Uterus (tissue), 3 donors: ENCODE measurements at regions not wholly inside any gene's neighbourhood (a gene's known extent, or its start where the extent isn't known, plus 50 kb on each side); places are given as distances from the start of the nearest gene placed in this dataset.

Experiments
- DNase-seq, 2 donors: peaks; one replicate each; pipeline ENCODE4 v3.0.0-alpha.2; 2019 to 2020
- H3K27ac ChIP-seq, 2 donors: fragments of 200-600 bp; sonication (generic); 1 replicate in 1 of 2; 2 replicates in 1 of 2; pipeline ENCODE4 v1.5.1; 2016 to 2018
- H3K27me3 ChIP-seq, 2 donors: fragments of 200-600 bp; sonication (generic); one replicate each; pipeline ENCODE4 v1.5.1; 2018 to 2019; ENCODE audit warnings: control low read depth in 1 of 2
- H3K36me3 ChIP-seq, 2 donors: fragments of 200-600 bp; sonication (generic); one replicate each; pipeline ENCODE4 v1.5.1; 2019; ENCODE audit warnings: control low read depth in 1 of 2
- H3K4me1 ChIP-seq, 2 donors: fragments of 200-600 bp; sonication (generic); one replicate each; pipeline ENCODE4 v1.5.1; 2018 to 2019; ENCODE audit warnings: control low read depth in 1 of 2
- H3K4me3 ChIP-seq, 2 donors: fragments of 200-600 bp; sonication (generic); 1 replicate in 1 of 2; 2 replicates in 1 of 2; pipeline ENCODE4 v1.5.1; 2018 to 2019; ENCODE audit warnings: mild to moderate bottlenecking in 1 of 2
- H3K9me3 ChIP-seq, 2 donors: fragments of 200-600 bp; sonication (generic); one replicate each; pipeline ENCODE4 v1.5.1; 2019; ENCODE audit warnings: control low read depth in 1 of 2
- CTCF ChIP-seq, 4 experiments: fragments of 200-600 bp in 2 of 4; fragments of 450-650 bp in 2 of 4; sonication (generic) in 2 of 4; IDR thresholded peaks; one replicate each; pipeline ENCODE4 v1.5.1; 2016 to 2019; ENCODE audit warnings: antibody characterized with exemption in 4 of 4, mild to moderate bottlenecking in 2 of 4, moderate library complexity in 1 of 4
- POLR2A ChIP-seq, 2 donors: fragments of 450-650 bp; IDR thresholded peaks; one replicate each; pipeline ENCODE4 v1.6.1; 2016; ENCODE audit warnings: antibody characterized with exemption in 2 of 2, mild to moderate bottlenecking in 1 of 2, moderate library complexity in 1 of 2
- intact Hi-C: fragments of 100-400 bp; cut with DNase I; formaldehyde crosslinking; loops from one replicate; pipeline ENCODE4 v1.15.1; 2023; ENCODE audit warnings: low total_unique reads
- donor health status: DM: yes; HTN: yes; CAD: no.

DNA sequence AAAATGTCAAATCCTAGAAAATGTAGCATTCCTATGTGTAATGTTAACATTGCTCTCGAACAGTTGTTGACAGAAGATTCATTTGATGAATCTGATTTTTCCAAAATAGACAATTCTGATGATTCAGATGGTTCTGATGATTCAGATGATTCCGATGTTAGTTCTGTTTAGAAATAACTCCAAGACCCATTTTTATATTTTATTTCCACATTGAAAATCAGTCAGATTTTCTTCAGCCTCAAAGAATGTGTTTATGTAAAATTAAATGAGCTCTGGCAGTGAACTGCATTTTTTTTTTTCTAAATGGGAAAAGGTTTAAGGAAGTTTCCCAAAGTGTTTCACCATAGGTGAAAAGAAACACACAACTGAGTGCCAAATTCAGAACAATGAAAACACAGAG, 136.5 kb downstream of the TSEN15 start:
- H3K27ac ChIP-seq: no peak overlapping the region
- H3K4me1 ChIP-seq: no peaks in the 10 kb centered on the region
- no peaks in the 10 kb centered on the region for H3K9me3 ChIP-seq
- no peak for DNase-seq
- no peak overlapping the region for H3K4me3 ChIP-seq
- no peaks in the 10 kb centered on the region for H3K36me3 ChIP-seq
- TF ChIP-seq POLR2A (IDR thresholded peaks at IDR 0.05): no peak
- TF ChIP-seq CTCF (IDR thresholded peaks at IDR 0.05): no peak
- no peaks in the 10 kb centered on the region for H3K27me3 ChIP-seq
- intact Hi-C loops: no loop called here

DNA sequence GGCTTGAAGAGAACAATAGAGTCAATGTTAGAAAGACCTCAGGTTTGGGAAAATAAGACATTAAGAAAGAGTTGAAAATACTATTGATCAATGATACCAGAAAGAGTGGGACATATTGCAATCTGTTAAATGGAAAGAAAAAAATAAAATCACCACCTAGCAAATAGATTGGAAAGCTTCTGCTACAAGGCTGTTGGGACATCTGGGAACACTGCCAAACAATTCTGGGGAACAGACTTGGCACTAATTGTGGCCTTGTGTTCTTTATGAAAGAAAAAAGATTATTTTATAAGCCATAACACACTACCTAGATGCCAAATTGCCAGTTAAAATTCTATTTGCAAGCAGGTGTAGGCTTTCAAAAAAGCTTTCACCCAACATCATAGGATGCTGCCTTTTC, 137.8 kb downstream of the TSEN15 start:
- H3K27me3 ChIP-seq: no peaks in the 10 kb centered on the region
- H3K4me3 ChIP-seq: no peak overlapping the region
- H3K9me3 ChIP-seq: no peaks in the 10 kb centered on the region
- intact Hi-C loops: no loop called here
- H3K4me1 ChIP-seq: no peaks in the 10 kb centered on the region
- H3K27ac ChIP-seq: no peak overlapping the region
- TF ChIP-seq POLR2A (IDR thresholded peaks at IDR 0.05) (no peak), CTCF (IDR thresholded peaks at IDR 0.05) (no peak)
- H3K36me3 ChIP-seq: no peaks in the 10 kb centered on the region
- DNase-seq: no peak

DNA sequence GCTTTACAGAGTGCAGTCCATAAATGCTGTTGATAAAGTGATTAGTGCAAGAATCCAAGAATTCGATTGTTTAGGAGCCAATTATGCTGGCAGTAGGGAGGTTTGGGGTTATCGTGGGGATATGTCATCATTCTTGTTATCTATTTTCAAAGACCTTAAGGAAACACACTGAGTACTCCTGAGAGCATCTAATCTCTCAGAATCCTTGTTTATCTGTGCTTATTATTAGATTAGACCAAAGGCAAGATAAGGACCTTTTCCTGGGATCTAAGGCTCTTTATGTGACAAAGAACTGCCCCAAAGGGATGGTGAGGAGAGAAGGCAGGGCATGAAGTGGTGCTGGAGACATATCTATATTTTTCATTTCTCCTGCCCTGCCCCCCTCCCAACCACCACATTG, 139.1 kb downstream of the TSEN15 start:
- intact Hi-C loops: no loop called here
- TF ChIP-seq CTCF (IDR thresholded peaks at IDR 0.05): no peak
- no peak for TF ChIP-seq POLR2A (IDR thresholded peaks at IDR 0.05)
- no peak for DNase-seq
- Histone ChIP-seq H3K27ac (no peak overlapping the region), H3K4me3 (no peak overlapping the region), H3K9me3 (no peaks in the 10 kb centered on the region), H3K4me1 (no peaks in the 10 kb centered on the region), H3K36me3 (no peaks in the 10 kb centered on the region), H3K27me3 (no peaks in the 10 kb centered on the region)

- Histone ChIP-seq H3K36me3 (no peaks in the 10 kb centered on the region), H3K9me3 (no peaks in the 10 kb centered on the region), H3K4me1 (no peaks in the 10 kb centered on the region), H3K27ac (no peak overlapping the region), H3K4me3 (no peak overlapping the region), H3K27me3 (no peaks in the 10 kb centered on the region)
- peak; percentile 47 to 78 for DNase-seq
- intact Hi-C loops: no loop called here
- no peak for TF ChIP-seq POLR2A (IDR thresholded peaks at IDR 0.05)
- no peak for TF ChIP-seq CTCF (IDR thresholded peaks at IDR 0.05)
These were observed 139.7 kb downstream of the TSEN15 start for GRCh38 chr1:184191181-184191621.

GRCh38 chr1:184192796-184193195, 141.3 kb downstream of the TSEN15 start:
- no peak for TF ChIP-seq CTCF (IDR thresholded peaks at IDR 0.05)
- TF ChIP-seq POLR2A (IDR thresholded peaks at IDR 0.05): no peak
- Histone ChIP-seq H3K4me1 (no peaks in the 10 kb centered on the region), H3K36me3 (no peaks in the 10 kb centered on the region), H3K27me3 (no peaks in the 10 kb centered on the region), H3K9me3 (no peaks in the 10 kb centered on the region), H3K27ac (no peak overlapping the region), H3K4me3 (no peak overlapping the region)
- intact Hi-C loops: no loop called here
- DNase-seq: no peak
